NCI-H2107 treated with DMSO at 0.1 percent for 48 hours (cell line): ENCODE measurements at regions not wholly inside any gene's neighbourhood (a gene's known extent, or its start where the extent isn't known, plus 50 kb on each side); places are given as distances from the start of the nearest gene placed in this dataset.

Experiments
- DNase-seq: peaks from one replicate; lab custom pipeline; 2025; ENCODE audit not compliant: unreplicated experiment; lab: John Stamatoyannopoulos, UW

- no peak for DNase-seq
These were observed 420.6 kb downstream of the ZNF536 start for GRCh38 chr19:30792561-30793505.

- no peak for DNase-seq
These were observed 418.9 kb downstream of the ZNF536 start for GRCh38 chr19:30791088-30791487.

- DNase-seq = no peak
These were observed 418.0 kb downstream of the ZNF536 start for GRCh38 chr19:30790056-30790680.

GRCh38 chr19:30788105-30788765, 416.1 kb downstream of the ZNF536 start:
- no peak for DNase-seq

GRCh38 chr19:30785458-30786137, 413.4 kb downstream of the ZNF536 start:
- no peak for DNase-seq

- DNase-seq = peak; percentile 6
These were observed 412.8 kb downstream of the ZNF536 start for GRCh38 chr19:30784850-30785457.

- DNase-seq = no peak
These were observed 411.8 kb downstream of the ZNF536 start for GRCh38 chr19:30783936-30784335.

GRCh38 chr19:30783212-30783611, 411.0 kb downstream of the ZNF536 start:
- DNase-seq = no peak

- no peak for DNase-seq
These were observed 409.3 kb downstream of the ZNF536 start for GRCh38 chr19:30781519-30781918.

- DNase-seq = no peak
These were observed 408.9 kb downstream of the ZNF536 start for GRCh38 chr19:30781047-30781446.

- DNase-seq = no peak
These were observed 408.3 kb downstream of the ZNF536 start for GRCh38 chr19:30780456-30780855.

GRCh38 chr19:30780032-30780431, 407.8 kb downstream of the ZNF536 start:
- no peak for DNase-seq

- DNase-seq = no peak
These were observed 407.0 kb downstream of the ZNF536 start for GRCh38 chr19:30778961-30779715.

GRCh38 chr19:30778061-30778460, 405.9 kb downstream of the ZNF536 start:
- no peak for DNase-seq

- DNase-seq = no peak
These were observed 403.8 kb downstream of the ZNF536 start for GRCh38 chr19:30775956-30776355.

- DNase-seq = no peak
These were observed 402.1 kb downstream of the ZNF536 start for GRCh38 chr19:30774252-30774766.

GRCh38 chr19:30762651-30763050, 390.5 kb downstream of the ZNF536 start:
- no peak for DNase-seq

- no peak for DNase-seq
These were observed 387.8 kb downstream of the ZNF536 start for GRCh38 chr19:30760014-30760413.

- no peak for DNase-seq
These were observed 385.8 kb downstream of the ZNF536 start for GRCh38 chr19:30757837-30758617.
